Stimulated activated naive B cell treated with anti-CD40 and anti-IgM and Interleukin-4, amounts not matched to agents 10 μg/mL and 1 μg/mL and 100 μg/mL, for 72 hours (primary cell): ENCODE measurements at regions not wholly inside any gene's neighbourhood (a gene's known extent, or its start where the extent isn't known, plus 50 kb on each side); places are given as distances from the start of the nearest gene placed in this dataset.

Experiments used
- ATAC-seq, 2 donors: fragments of 150-1000 bp; cut with Tn5 transposase; replicated peaks; 2 replicates each; pipeline ENCODE4 v1.10.0; 2021; ENCODE audit warnings: moderate library complexity in 1 of 2
- DNase-seq: peaks from one replicate; pipeline ENCODE4 v3.0.0; 2021
- H3K27ac Mint-ChIP-seq: one replicate; pipeline ENCODE4 v1.8.0; 2022; ENCODE audit warnings: mild to moderate bottlenecking, mixed read lengths
- H3K27me3 Mint-ChIP-seq, 2 donors: one replicate each; pipeline ENCODE4 v1.8.0; 2022; ENCODE audit warnings: mixed read lengths in 2 of 2
- H3K36me3 Mint-ChIP-seq, 2 donors: one replicate each; pipeline ENCODE4 v1.8.0; 2022; ENCODE audit warnings: mixed read lengths in 2 of 2, mild to moderate bottlenecking in 1 of 2
- H3K4me1 Mint-ChIP-seq, 2 donors: one replicate each; pipeline ENCODE4 v1.8.0; 2022; ENCODE audit warnings: mixed read lengths in 2 of 2, mild to moderate bottlenecking in 1 of 2
- H3K4me3 Mint-ChIP-seq, 2 donors: one replicate each; pipeline ENCODE4 v1.8.0; 2022; ENCODE audit warnings: mild to moderate bottlenecking in 2 of 2, mixed read lengths in 2 of 2, moderate library complexity in 1 of 2
- H3K9me3 Mint-ChIP-seq, 2 donors: one replicate each; pipeline ENCODE4 v1.8.0; 2022; ENCODE audit warnings: mixed read lengths in 2 of 2, mild to moderate bottlenecking in 1 of 2

- no peaks in the 10 kb centered on the region for H3K27me3 Mint-ChIP-seq
- H3K9me3 Mint-ChIP-seq: no peaks in the 10 kb centered on the region
- no peak for ATAC-seq
Measured at GRCh38 chr1:188314557-188315137, 1485.9 kb downstream of the PLA2G4A start.

GRCh38 chr1:188317894-188318293 lies 1489.1 kb downstream of the PLA2G4A start:
- H3K4me1 Mint-ChIP-seq: no peaks in the 10 kb centered on the region
- ATAC-seq: no peak
- no peaks in the 10 kb centered on the region for H3K27me3 Mint-ChIP-seq
- DNase-seq: no peak
- H3K4me3 Mint-ChIP-seq: no peak overlapping the region
- no peaks in the 10 kb centered on the region for H3K9me3 Mint-ChIP-seq
- no peaks in the 10 kb centered on the region for H3K36me3 Mint-ChIP-seq
- H3K27ac Mint-ChIP-seq: no peak overlapping the region

More at GRCh38 chr1:188314557-188315137, 1485.9 kb downstream of the PLA2G4A start:
- DNase-seq: no peak
- Mint-ChIP-seq H3K36me3 (no peaks in the 10 kb centered on the region), H3K4me3 (no peak overlapping the region), H3K27ac (no peak overlapping the region), H3K4me1 (no peaks in the 10 kb centered on the region)

- Mint-ChIP-seq H3K4me3 (no peak overlapping the region), H3K27ac (no peak overlapping the region), H3K4me1 (no peaks in the 10 kb centered on the region), H3K9me3 (peaks cover 2 to 4% of the 10 kb centered on the region in 2 donors), H3K27me3 (no peaks in the 10 kb centered on the region), H3K36me3 (no peaks in the 10 kb centered on the region)
- ATAC-seq (no peak), DNase-seq (no peak)
Measured at GRCh38 chr1:188325211-188325610, 1496.5 kb downstream of the PLA2G4A start.

GRCh38 chr1:188343914-188344313 lies 1515.2 kb downstream of the PLA2G4A start:
- ATAC-seq (no peak), DNase-seq (no peak)
- Mint-ChIP-seq H3K4me1 (no peaks in the 10 kb centered on the region), H3K27me3 (no peaks in the 10 kb centered on the region), H3K27ac (no peak overlapping the region), H3K9me3 (peaks cover 2 to 6% of the 10 kb centered on the region in 2 donors), H3K4me3 (no peak overlapping the region), H3K36me3 (no peaks in the 10 kb centered on the region)

GRCh38 chr1:188350104-188350503 lies 1521.4 kb downstream of the PLA2G4A start:
- Mint-ChIP-seq H3K4me1 (no peaks in the 10 kb centered on the region), H3K4me3 (no peak overlapping the region), H3K9me3 (peaks cover 2 to 3% of the 10 kb centered on the region in 2 donors), H3K27ac (no peak overlapping the region), H3K27me3 (no peaks in the 10 kb centered on the region), H3K36me3 (no peaks in the 10 kb centered on the region)
- DNase-seq (no peak), ATAC-seq (no peak)

GRCh38 chr1:188355082-188355481 lies 1526.3 kb downstream of the PLA2G4A start:
- H3K27ac Mint-ChIP-seq: no peak overlapping the region
- no peaks in the 10 kb centered on the region for H3K36me3 Mint-ChIP-seq
- no peak overlapping the region for H3K4me3 Mint-ChIP-seq
- no peaks in the 10 kb centered on the region for H3K27me3 Mint-ChIP-seq
- H3K9me3 Mint-ChIP-seq: peaks cover 7 to 13% of the 10 kb centered on the region in 2 donors
- ATAC-seq: no peak
- no peaks in the 10 kb centered on the region for H3K4me1 Mint-ChIP-seq
- no peak for DNase-seq

- no peak for ATAC-seq
- Mint-ChIP-seq H3K36me3 (no peaks in the 10 kb centered on the region), H3K4me1 (no peaks in the 10 kb centered on the region), H3K4me3 (no peak overlapping the region), H3K27ac (no peak overlapping the region), H3K9me3 (peaks cover 8 to 13% of the 10 kb centered on the region in 2 donors), H3K27me3 (no peaks in the 10 kb centered on the region)
- DNase-seq: no peak
Measured at GRCh38 chr1:188355847-188356246, 1527.1 kb downstream of the PLA2G4A start.

GRCh38 chr1:188359315-188359714 lies 1530.6 kb downstream of the PLA2G4A start:
- no peaks in the 10 kb centered on the region for H3K27me3 Mint-ChIP-seq
- H3K36me3 Mint-ChIP-seq: no peaks in the 10 kb centered on the region
- ATAC-seq (no peak), DNase-seq (no peak)
- H3K4me3 Mint-ChIP-seq: no peak overlapping the region
- peaks cover 6 to 13% of the 10 kb centered on the region in 2 donors for H3K9me3 Mint-ChIP-seq
- H3K4me1 Mint-ChIP-seq: no peaks in the 10 kb centered on the region
- no peak overlapping the region for H3K27ac Mint-ChIP-seq

GRCh38 chr1:188363943-188364342 lies 1535.2 kb downstream of the PLA2G4A start:
- ATAC-seq (no peak), DNase-seq (no peak)
- no peak overlapping the region for H3K4me3 Mint-ChIP-seq
- H3K36me3 Mint-ChIP-seq: no peaks in the 10 kb centered on the region
- H3K27me3 Mint-ChIP-seq: no peaks in the 10 kb centered on the region
- H3K4me1 Mint-ChIP-seq: no peaks in the 10 kb centered on the region
- peaks cover 0 to 4% of the 10 kb centered on the region in 2 donors for H3K9me3 Mint-ChIP-seq
- no peak overlapping the region for H3K27ac Mint-ChIP-seq

- H3K9me3 Mint-ChIP-seq: peaks cover 0 to 2% of the 10 kb centered on the region in 2 donors
Measured at GRCh38 chr1:188364927-188365449, 1536.2 kb downstream of the PLA2G4A start.

GRCh38 chr1:188365874-188366273 lies 1537.1 kb downstream of the PLA2G4A start:
- H3K4me1 Mint-ChIP-seq: no peaks in the 10 kb centered on the region
- H3K27ac Mint-ChIP-seq: no peak overlapping the region
- ATAC-seq (no peak), DNase-seq (no peak)
- H3K27me3 Mint-ChIP-seq: no peaks in the 10 kb centered on the region
- H3K4me3 Mint-ChIP-seq: no peak overlapping the region
- H3K9me3 Mint-ChIP-seq: no peaks in the 10 kb centered on the region
- no peaks in the 10 kb centered on the region for H3K36me3 Mint-ChIP-seq

More at GRCh38 chr1:188364927-188365449, 1536.2 kb downstream of the PLA2G4A start:
- Mint-ChIP-seq H3K27me3 (no peaks in the 10 kb centered on the region), H3K36me3 (no peaks in the 10 kb centered on the region), H3K4me1 (no peaks in the 10 kb centered on the region), H3K27ac (no peak overlapping the region), H3K4me3 (no peak overlapping the region)
- no peak for ATAC-seq
- DNase-seq: no peak

GRCh38 chr1:188367661-188368060 lies 1538.9 kb downstream of the PLA2G4A start:
- DNase-seq (no peak), ATAC-seq (no peak)
- no peaks in the 10 kb centered on the region for H3K4me1 Mint-ChIP-seq
- H3K27ac Mint-ChIP-seq: no peak overlapping the region
- H3K27me3 Mint-ChIP-seq: no peaks in the 10 kb centered on the region
- no peaks in the 10 kb centered on the region for H3K9me3 Mint-ChIP-seq
- no peak overlapping the region for H3K4me3 Mint-ChIP-seq
- H3K36me3 Mint-ChIP-seq: no peaks in the 10 kb centered on the region

- Mint-ChIP-seq H3K36me3 (no peaks in the 10 kb centered on the region), H3K27ac (no peak overlapping the region), H3K4me1 (no peaks in the 10 kb centered on the region), H3K9me3 (no peaks in the 10 kb centered on the region), H3K27me3 (no peaks in the 10 kb centered on the region), H3K4me3 (no peak overlapping the region)
- no peak for DNase-seq
- no peak for ATAC-seq
Measured at GRCh38 chr1:188371295-188371806, 1542.6 kb downstream of the PLA2G4A start.

- no peak for DNase-seq
- Mint-ChIP-seq H3K4me3 (no peak overlapping the region), H3K27ac (no peak overlapping the region), H3K9me3 (peaks cover 0 to 1% of the 10 kb centered on the region in 2 donors), H3K4me1 (no peaks in the 10 kb centered on the region), H3K27me3 (no peaks in the 10 kb centered on the region), H3K36me3 (no peaks in the 10 kb centered on the region)
- no peak for ATAC-seq
Measured at GRCh38 chr1:188372821-188373220, 1544.1 kb downstream of the PLA2G4A start.

- Mint-ChIP-seq H3K27ac (no peak overlapping the region), H3K27me3 (no peaks in the 10 kb centered on the region), H3K36me3 (no peaks in the 10 kb centered on the region), H3K4me3 (no peak overlapping the region), H3K9me3 (peaks cover 0 to 1% of the 10 kb centered on the region in 2 donors), H3K4me1 (no peaks in the 10 kb centered on the region)
- DNase-seq (no peak), ATAC-seq (no peak)
Measured at GRCh38 chr1:188382851-188383250, 1554.1 kb downstream of the PLA2G4A start.
